Heart right ventricle (tissue), 16 donors: ENCODE measurements at regions not wholly inside any gene's neighbourhood (a gene's known extent, or its start where the extent isn't known, plus 50 kb on each side); places are given as distances from the start of the nearest gene placed in this dataset.

ENCODE experiments used
- ATAC-seq, 8 donors: fragments of 200-7000 bp; cut with Tn5 transposase; one replicate each; pipeline ENCODE4 v1.9.1; 2020; ENCODE audit warnings: mild to moderate bottlenecking in 8 of 8, moderate library complexity in 8 of 8, moderate number of reproducible peaks in 1 of 8
- DNase-seq, 2 donors: peaks; one replicate each; pipeline ENCODE4 v3.0.0-alpha.2; 2020
- H3K27ac ChIP-seq, 10 donors: fragments of 200-600 bp; sonication (generic) in 2 of 10; one replicate each; pipeline versions ENCODE4 v1.5.0 to v1.8.0; 2020 to 2022; ENCODE audit warnings: mild to moderate bottlenecking in 3 of 10
- H3K27me3 ChIP-seq, 7 donors: fragments of 200-600 bp; one replicate each; pipeline ENCODE4 v1.8.0; 2021 to 2022; ENCODE audit warnings: mild to moderate bottlenecking in 2 of 7
- H3K36me3 ChIP-seq, 9 donors: fragments of 200-600 bp; sonication (generic) in 1 of 9; one replicate each; pipeline versions ENCODE4 v1.5.0 to v1.8.0; 2020 to 2022; ENCODE audit warnings: mild to moderate bottlenecking in 2 of 9
- H3K4me1 ChIP-seq, 9 donors: fragments of 200-600 bp; sonication (generic) in 1 of 9; one replicate each; pipeline versions ENCODE4 v1.5.0 to v1.8.0; 2020 to 2022; ENCODE audit warnings: mild to moderate bottlenecking in 4 of 9
- H3K4me3 ChIP-seq, 10 donors: fragments of 200-600 bp; sonication (generic) in 2 of 10; one replicate each; pipeline versions ENCODE4 v1.5.0 to v1.8.0; 2020 to 2022; ENCODE audit warnings: mild to moderate bottlenecking in 7 of 10, moderate library complexity in 2 of 10
- H3K9me3 ChIP-seq, 11 donors: fragments of 200-600 bp in 10 of 11; sonication (generic) in 2 of 11; one replicate each; pipeline versions ENCODE4 v1.5.0 to v1.8.0; 2013 to 2022; ENCODE audit warnings: mild to moderate bottlenecking in 2 of 11, control low read depth in 1 of 11, moderate library complexity in 1 of 11
- CTCF ChIP-seq, 9 donors: fragments of 200-600 bp; sonication (generic) in 2 of 9; IDR thresholded peaks; one replicate each; pipeline versions ENCODE4 v1.5.0 to v1.8.0; 2021 to 2022; ENCODE audit warnings: antibody characterized with exemption in 9 of 9, mild to moderate bottlenecking in 5 of 9, moderate library complexity in 1 of 9
- WGBS, 2 donors: extraction: QIAGEN DNeasy Blood & Tissue Kit; methylation state at CpG; one replicate each; pipeline ENCODE4 v1.1.7; 2013; ENCODE audit warnings: inconsistent platforms in 1 of 2; 5-methylcytosine and 5-hydroxymethylcytosine counted together
- intact Hi-C, 10 donors: fragments of 100-400 bp; cut with DNase I; formaldehyde crosslinking; loops; one replicate each; pipeline versions ENCODE4 v1.11.1 to v1.14.2; 2022
- donor health status: Arrhythmogenic right ventricular cardiomyopathy.
- donor health status: ischemic (EF 13 %, LVEDD 7.1; RV severe dilation, severe dysfunction).
- donor health status: healthy with polysubstance abuse.
- donor health status: DM: no; HTN: yes; CAD: no.
- donor health status: DM: no; HTN: no; CAD: no.
- donor health status: ischemic (EF 25% LVEDD 6.9; RV normal size, moderate dysfunction).
- donor health status: ischemic (EF 25% LVEDD 5.7; RV mildly dilated, moderate dysfunction).
- donor health status: healthy.
- donor health status: DM: yes; HTN: yes; CAD: no.
- donor health status: Ischemic cardiomyopathy.
- donor health status: ischemic (EF 35%, LVEDD 5.7; RV mildly dilated, moderate dysfunction).
- donor health status: nonischemic (EF 11% LVEDD 7.7; RV severe dilation, severe dysfunction).
- donor health status: DM: yes; HTN: yes; CAD: no.
- donor health status: PGD.
- donor health status: ischemic (EF 29% LVEDD 5.4; RV normal size, mild dysfunction).
- donor health status: nonischemic (EF 23%, LVEDD 6.1; RV moderate dilation, normal function).

GRCh38 chr12:85557850-85558249 lies 277.8 kb downstream of the ALX1 start:
- no peak for ATAC-seq
- no peak for DNase-seq

GRCh38 chr12:85558684-85559083 lies 277.5 kb downstream of the RASSF9 start:
- no peaks in the 10 kb centered on the region for H3K36me3 ChIP-seq
- H3K4me3 ChIP-seq: no peak overlapping the region
- intact Hi-C loops: no loop called here
- H3K9me3 ChIP-seq: no peaks in the 10 kb centered on the region
- no peak for TF ChIP-seq CTCF (IDR thresholded peaks at IDR 0.05)
- no peaks in the 10 kb centered on the region for H3K4me1 ChIP-seq
- H3K27me3 ChIP-seq: no peaks in the 10 kb centered on the region
- no peak for DNase-seq
- no peak overlapping the region for H3K27ac ChIP-seq
- ATAC-seq: no peak

More at GRCh38 chr12:85557850-85558249, 277.8 kb downstream of the ALX1 start:
- Histone ChIP-seq H3K9me3 (no peaks in the 10 kb centered on the region), H3K27ac (no peak overlapping the region), H3K4me3 (no peak overlapping the region), H3K36me3 (no peaks in the 10 kb centered on the region), H3K4me1 (no peaks in the 10 kb centered on the region), H3K27me3 (no peaks in the 10 kb centered on the region)
- TF ChIP-seq CTCF (IDR thresholded peaks at IDR 0.05): no peak
- WGBS, 2 donors: 80 to 83% methylated on average over 1 of the region's 1 CpG
- intact Hi-C loops: no loop called here

- intact Hi-C loops: no loop called here
- DNase-seq (no peak), ATAC-seq (no peak)
- TF ChIP-seq CTCF (IDR thresholded peaks at IDR 0.05): no peak
- WGBS, 2 donors: 77 to 78% methylated on average over 2 of the region's 2 CpGs
- no peaks in the 10 kb centered on the region for H3K27me3 ChIP-seq
- no peaks in the 10 kb centered on the region for H3K36me3 ChIP-seq
- H3K27ac ChIP-seq: no peak overlapping the region
- H3K4me1 ChIP-seq: no peaks in the 10 kb centered on the region
- no peaks in the 10 kb centered on the region for H3K9me3 ChIP-seq
- H3K4me3 ChIP-seq: no peak overlapping the region
Observed at GRCh38 chr12:85559127-85559526, 277.1 kb downstream of the RASSF9 start.

- Histone ChIP-seq H3K4me1 (no peaks in the 10 kb centered on the region), H3K27ac (no peak overlapping the region), H3K27me3 (no peaks in the 10 kb centered on the region), H3K4me3 (no peak overlapping the region), H3K9me3 (no peaks in the 10 kb centered on the region), H3K36me3 (no peaks in the 10 kb centered on the region)
- TF ChIP-seq CTCF (IDR thresholded peaks at IDR 0.05): no peak
- intact Hi-C loops: no loop called here
- no peak for DNase-seq
- no peak for ATAC-seq
Observed at GRCh38 chr12:85559536-85559935, 276.7 kb downstream of the RASSF9 start.

GRCh38 chr12:85562765-85563164 lies 273.4 kb downstream of the RASSF9 start:
- TF ChIP-seq CTCF (IDR thresholded peaks at IDR 0.05): no peak
- ATAC-seq: no peak
- Histone ChIP-seq H3K9me3 (no peaks in the 10 kb centered on the region), H3K27ac (no peak overlapping the region), H3K4me1 (no peaks in the 10 kb centered on the region), H3K27me3 (no peaks in the 10 kb centered on the region), H3K4me3 (no peak overlapping the region), H3K36me3 (no peaks in the 10 kb centered on the region)
- intact Hi-C loops: loop anchor here in 1 of 10 donors (10.0 kb wide), 1 partner anchor 68 kb away; no protein-coding TSS in a partner anchor
- WGBS, 2 donors: 84 to 88% methylated on average over 2 of the region's 2 CpGs
- no peak for DNase-seq
